Brain pericyte (primary cell): ENCODE measurements at regions not wholly inside any gene's neighbourhood (a gene's known extent, or its start where the extent isn't known, plus 50 kb on each side); places are given as distances from the start of the nearest gene placed in this dataset.

Source experiments
- DNase-seq: peaks from one replicate; pipeline ENCODE4 v3.0.0-alpha.2; 2012; ENCODE audit warnings: low read depth, low spot score

- no peak for DNase-seq
Observed at GRCh38 chr9:79812099-79812498, 240.3 kb downstream of the TLE4 start.

GRCh38 chr9:79809931-79810330 lies 238.2 kb downstream of the TLE4 start:
- DNase-seq: peak; percentile 13

- no peak for DNase-seq
Observed at GRCh38 chr9:79809316-79809876, 237.6 kb downstream of the TLE4 start.

- no peak for DNase-seq
Observed at GRCh38 chr9:79807971-79808370, 236.2 kb downstream of the TLE4 start.

GRCh38 chr9:79806086-79806485 lies 234.3 kb downstream of the TLE4 start:
- DNase-seq: no peak

GRCh38 chr9:79801459-79801858 lies 229.7 kb downstream of the TLE4 start:
- DNase-seq: no peak

GRCh38 chr9:79800578-79800977 lies 228.8 kb downstream of the TLE4 start:
- no peak for DNase-seq

GRCh38 chr9:79799691-79800335 lies 228.0 kb downstream of the TLE4 start:
- peak; percentile 45 for DNase-seq

- no peak for DNase-seq
Observed at GRCh38 chr9:79798450-79798849, 226.7 kb downstream of the TLE4 start.

- no peak for DNase-seq
Observed at GRCh38 chr9:79796411-79796810, 224.6 kb downstream of the TLE4 start.

- DNase-seq: no peak
Observed at GRCh38 chr9:79788662-79789061, 216.9 kb downstream of the TLE4 start.

GRCh38 chr9:79781263-79781662 lies 209.5 kb downstream of the TLE4 start:
- DNase-seq: no peak

- DNase-seq: no peak
Observed at GRCh38 chr9:79780559-79780958, 208.8 kb downstream of the TLE4 start.

- no peak for DNase-seq
Observed at GRCh38 chr9:79779901-79780300, 208.1 kb downstream of the TLE4 start.

GRCh38 chr9:79778581-79778980 lies 206.8 kb downstream of the TLE4 start:
- no peak for DNase-seq

GRCh38 chr9:79776581-79776980 lies 204.8 kb downstream of the TLE4 start:
- no peak for DNase-seq
